ENCODE measurements at regions not wholly inside any gene's neighbourhood (a gene's known extent, or its start where the extent isn't known, plus 50 kb on each side); places are given as distances from the start of the nearest gene placed in this dataset.

DNA sequence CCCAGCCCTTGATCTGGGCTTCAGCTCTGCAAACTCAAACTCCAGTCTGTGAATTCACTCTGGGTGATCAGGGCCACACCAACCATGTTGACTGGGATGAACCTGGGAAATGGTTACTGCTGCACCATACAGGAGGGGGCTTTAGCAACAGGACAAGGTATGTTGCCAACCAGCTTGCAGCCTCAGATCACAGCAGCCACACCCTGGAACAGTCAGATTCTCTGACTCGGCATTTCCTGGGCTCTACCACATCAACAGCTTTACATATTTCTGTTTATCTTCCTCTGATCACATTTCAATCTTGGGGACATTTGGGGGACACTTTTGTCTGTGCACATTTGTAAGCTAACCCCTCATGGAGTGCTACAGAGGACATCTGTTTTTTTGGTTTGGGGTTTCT is 267.0 kb upstream of the NCAM1 start:
- no peaks in the 10 kb centered on the region for H3K36me3 ChIP-seq (ENCODE audit: control insufficient read depth in 2 of 4, insufficient read depth in 4 of 4, low read length in 3 of 4)
- no peaks in the 10 kb centered on the region for H3K9me3 ChIP-seq (ENCODE audit: insufficient read depth in 2 of 2, low read depth in 1 of 2, low read length in 1 of 2)
- H3K4me3 ChIP-seq (ENCODE audit: extremely low read depth in 1 of 4, insufficient read depth in 2 of 4, low read depth in 3 of 4, low read length in 4 of 4), result no peak overlapping the region
- no peak overlapping the region for H3K27ac ChIP-seq (ENCODE audit: low read depth, low read length)
- no peak for DNase-seq (ENCODE audit: low read depth in 1 of 2, low spot score in 2 of 2)
- H3K79me2 ChIP-seq (ENCODE audit: control insufficient read depth in 1 of 2, insufficient read depth in 2 of 2, low read length in 2 of 2), result no peaks in the 10 kb centered on the region
- H3K56ac ChIP-seq (replicated peaks; ENCODE audit: insufficient read length, low read depth, low read length), result no peak overlapping the region
- no peak overlapping the region for H4K5ac ChIP-seq (ENCODE audit: insufficient read length, low read depth, low read length)
- no peak overlapping the region for H2BK120ac ChIP-seq (replicated peaks; ENCODE audit: low read depth, low read length)
- no peak overlapping the region for H3K14ac ChIP-seq (ENCODE audit: insufficient read length)
- H4K8ac ChIP-seq (ENCODE audit: extremely low read depth, insufficient read depth, low read length), result no peak overlapping the region
- H3K27me3 ChIP-seq (replicated peaks in 1 of 4; ENCODE audit: control insufficient read depth in 3 of 4, extremely low read depth in 1 of 4, insufficient read depth in 3 of 4, low read length in 3 of 4), result no peaks in the 10 kb centered on the region
- no peak overlapping the region for H2BK5ac ChIP-seq (ENCODE audit: low read depth, low read length)
- H2AK5ac ChIP-seq (ENCODE audit: low read depth, low read length), result no peak overlapping the region
- ChIA-PET POLR2A (ENCODE audit: partially characterized antibody) (no interaction called here), CTCF (ENCODE audit: partially characterized antibody) (interaction anchor here (1.1 to 1.5 kb wide), 3 partner anchors 103 to 538 kb away, joined by 3 to 6 read pairs (median 3); no protein-coding TSS in a partner anchor)
- no peaks in the 10 kb centered on the region for H3K4me1 ChIP-seq (replicated peaks in 1 of 4; ENCODE audit: control insufficient read depth in 3 of 4, insufficient read depth in 4 of 4, low read length in 3 of 4)
- H2BK15ac ChIP-seq (ENCODE audit: low read length), result no peak overlapping the region
- H4K20me1 ChIP-seq (replicated peaks in 1 of 2; ENCODE audit: control insufficient read depth in 1 of 2, insufficient read depth in 2 of 2, low read length in 2 of 2), result no peaks in the 10 kb centered on the region
- H3K18ac ChIP-seq (ENCODE audit: extremely low read depth, low read length), result no peak overlapping the region
- H3K23me2 ChIP-seq (ENCODE audit: low read depth, low read length), result no peaks in the 10 kb centered on the region
- WGBS, 2 experiments (ENCODE audit: extremely low coverage in 1 of 2, insufficient coverage in 1 of 2, insufficient read length in 1 of 2, insufficient replicate concordance in 2 of 2, low coverage in 1 of 2, low lambda C conversion rate in 2 of 2, missing lambda C conversion rate in 1 of 2), result 91% methylated on average over 1 of the region's 1 CpG; no CpG with 5 or more reads in 1 of the 2 experiments
- H4K91ac ChIP-seq (replicated peaks; ENCODE audit: insufficient read length, low read length), result no peak overlapping the region
- no peak for FAIRE-seq
- no peak overlapping the region for H3K23ac ChIP-seq (ENCODE audit: insufficient read length)
- no peak overlapping the region for H3K9ac ChIP-seq (replicated peaks in 1 of 4; ENCODE audit: extremely low read depth in 1 of 4, low read depth in 3 of 4, low read length in 3 of 4)
- no peak overlapping the region for H3K4me2 ChIP-seq (ENCODE audit: insufficient read depth in 1 of 2, low read depth in 2 of 2, low read length in 2 of 2)
- no peak overlapping the region for H2AFZ ChIP-seq (ENCODE audit: low read length)
- H2BK12ac ChIP-seq (ENCODE audit: low read depth, low read length), result no peak overlapping the region
- H3K4ac ChIP-seq (replicated peaks; ENCODE audit: insufficient read length, low read depth, low read length), result no peak overlapping the region
- no peak overlapping the region for H2BK20ac ChIP-seq (ENCODE audit: low read length)
- H3K79me1 ChIP-seq (ENCODE audit: low read depth, low read length), result no peaks in the 10 kb centered on the region
- TF ChIP-seq, protein P1, sequence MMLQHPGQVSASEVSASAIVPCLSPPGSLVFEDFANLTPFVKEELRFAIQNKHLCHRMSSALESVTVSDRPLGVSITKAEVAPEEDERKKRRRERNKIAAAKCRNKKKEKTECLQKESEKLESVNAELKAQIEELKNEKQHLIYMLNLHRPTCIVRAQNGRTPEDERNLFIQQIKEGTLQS (IDR thresholded peaks at IDR 0.05; ENCODE audit: insufficient read depth, low read depth, low read length), result no peak
- TF ChIP-seq CBX8 (IDR thresholded peaks at IDR 0.05; ENCODE audit: borderline replicate concordance, low read depth, low read length) (no peak), CTBP2 (IDR thresholded peaks at IDR 0.05; ENCODE audit: borderline replicate concordance, insufficient read depth, insufficient read length, low read length) (no peak), RBBP5 (IDR thresholded peaks at IDR 0.05; ENCODE audit: borderline replicate concordance, low read depth, low read length) (no peak), GABPA (IDR thresholded peaks at IDR 0.05; ENCODE audit: borderline replicate concordance, insufficient read depth, low read length) (no peak), JUND (IDR thresholded peaks at IDR 0.05; ENCODE audit: low read length) (no peak), RXRA (IDR thresholded peaks at IDR 0.05; ENCODE audit: insufficient read depth, low read depth, low read length) (no peak), CEBPB (IDR thresholded peaks at IDR 0.05; ENCODE audit: low read depth, low read length) (no peak), ZNF274 (IDR thresholded peaks at IDR 0.05; ENCODE audit: borderline replicate concordance, extremely low read depth, low read length) (no peak), KDM5A (IDR thresholded peaks at IDR 0.05; ENCODE audit: low read length) (no peak)

Measured in H1 (cell line).